LNCAP (cell line): ENCODE measurements at regions not wholly inside any gene's neighbourhood (a gene's known extent, or its start where the extent isn't known, plus 50 kb on each side); places are given as distances from the start of the nearest gene placed in this dataset.

ENCODE experiments used
- CTCF ChIP-seq: fragments of 450-650 bp; IDR thresholded peaks from 2 replicates; pipeline ENCODE4 v1.5.1; 2017; ENCODE audit warnings: mild to moderate bottlenecking

DNA sequence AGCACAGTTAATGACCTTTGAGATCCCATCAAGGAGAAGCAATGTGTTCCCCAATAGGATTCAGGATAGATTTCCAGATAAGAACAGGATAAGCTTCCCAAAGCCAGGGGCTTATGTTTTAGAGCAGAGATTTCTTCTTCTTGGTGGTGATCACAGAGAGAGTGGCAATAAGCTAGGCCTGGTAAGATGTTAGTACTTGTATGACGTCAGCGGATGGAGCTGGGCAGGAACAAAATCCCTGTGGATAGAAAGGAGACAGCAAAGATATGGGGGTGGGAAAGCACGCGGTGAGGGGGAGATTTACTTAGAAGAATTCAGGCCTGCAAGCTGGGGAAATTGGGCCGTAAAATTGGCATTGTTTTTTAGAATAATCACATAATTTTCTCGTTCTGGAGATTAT lies 323.0 kb downstream of the MTX2 start:
- TF ChIP-seq CTCF, result no peak

DNA sequence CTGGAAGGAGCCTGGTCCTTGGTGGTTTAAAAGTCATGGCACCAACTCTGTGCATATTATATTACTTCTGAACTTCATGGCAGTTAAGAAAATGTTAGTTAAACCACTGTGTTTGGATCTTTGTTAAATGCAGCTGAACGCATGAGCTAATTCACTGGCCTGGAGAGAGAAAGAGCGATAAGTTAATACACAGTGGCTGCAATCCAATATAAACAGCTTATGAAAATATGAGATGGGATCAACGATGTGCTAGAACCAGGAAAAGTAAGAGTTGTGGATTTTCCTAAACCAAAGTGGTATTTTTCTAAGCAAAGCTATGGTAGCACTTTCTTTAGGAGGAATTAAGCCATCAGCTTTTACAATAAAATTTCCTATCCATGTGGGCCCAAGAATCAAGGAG lies 326.7 kb downstream of the MTX2 start:
- no peak for TF ChIP-seq CTCF

GRCh38 chr2:176597916-176598315 lies 328.7 kb downstream of the MTX2 start:
- TF ChIP-seq CTCF, result no peak

GRCh38 chr2:176598351-176598750 lies 329.1 kb downstream of the MTX2 start:
- no peak for TF ChIP-seq CTCF

DNA sequence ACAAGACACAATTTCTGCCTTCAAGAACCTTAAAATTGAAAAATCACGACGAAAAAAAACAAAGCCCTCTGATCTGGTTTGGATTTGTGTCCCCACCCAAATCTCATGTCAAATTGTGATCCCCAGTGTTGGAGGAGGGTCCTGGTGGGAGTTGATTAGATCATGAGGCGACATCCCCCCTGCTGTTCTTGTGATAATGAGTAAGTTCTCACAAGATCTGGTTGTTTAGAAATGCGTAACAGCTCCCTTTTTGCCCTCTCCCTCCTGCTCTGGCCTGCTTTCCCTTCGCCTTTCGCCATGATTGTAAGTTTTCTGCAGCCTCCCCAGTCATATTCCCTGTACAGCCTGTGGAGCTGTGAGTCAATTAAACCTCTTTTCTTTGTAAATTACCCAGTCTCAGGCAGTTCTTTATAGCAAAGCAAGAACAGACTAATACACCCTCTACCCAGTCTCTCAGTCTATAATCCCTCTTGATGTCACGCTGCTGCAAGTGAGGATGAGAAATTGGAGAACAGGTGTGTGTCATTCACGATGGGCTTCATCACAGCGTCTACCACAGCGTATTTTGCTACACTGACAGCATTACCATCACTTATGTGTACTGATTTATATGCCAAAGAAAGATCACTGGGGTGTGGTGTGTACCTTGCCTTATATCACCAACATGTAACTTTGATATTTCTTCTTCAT lies 330.7 kb downstream of the MTX2 start:
- TF ChIP-seq CTCF, result no peak

DNA sequence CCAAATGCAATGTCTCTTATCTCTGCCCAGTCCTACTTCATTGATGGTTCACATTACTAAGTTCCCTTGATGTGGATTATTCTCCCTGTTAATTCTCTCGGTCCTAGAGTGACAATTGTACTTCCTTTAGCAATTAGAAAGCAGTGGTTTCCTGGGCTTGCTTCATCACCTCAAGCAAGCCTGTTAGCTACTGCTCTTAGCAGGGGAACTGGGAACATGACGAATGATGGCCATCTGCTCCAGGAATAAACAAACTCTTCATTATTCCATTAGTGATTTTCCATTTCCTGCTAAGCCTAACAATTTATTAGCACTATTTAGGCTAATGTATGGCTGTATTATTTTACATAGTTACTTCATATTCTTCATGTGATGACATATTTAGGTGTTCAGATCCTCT lies 331.8 kb downstream of the MTX2 start:
- no peak for TF ChIP-seq CTCF

- no peak for TF ChIP-seq CTCF
These were observed 342.8 kb downstream of the MTX2 start for GRCh38 chr2:176612036-176612435.

DNA sequence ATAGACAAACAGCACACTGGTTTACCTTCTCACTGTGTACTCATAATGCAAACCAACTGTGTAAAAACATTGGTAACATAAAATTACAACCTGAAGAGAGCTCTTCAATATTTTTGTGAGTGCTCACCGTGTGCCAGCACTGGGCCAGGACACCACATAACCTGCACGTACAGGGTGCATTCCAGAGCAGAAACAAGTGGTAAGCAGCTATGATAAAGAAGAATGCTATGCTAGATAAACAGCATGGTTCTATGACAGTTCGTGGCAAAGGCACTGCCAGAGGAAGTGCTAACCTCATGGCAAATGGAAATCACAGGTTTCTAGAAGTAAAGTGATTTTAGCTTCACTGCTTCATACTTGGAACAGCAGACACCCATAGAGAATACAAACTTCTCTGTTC lies 343.5 kb downstream of the MTX2 start:
- no peak for TF ChIP-seq CTCF
